KOPT-K1 (cell line): ENCODE measurements at regions not wholly inside any gene's neighbourhood (a gene's known extent, or its start where the extent isn't known, plus 50 kb on each side); places are given as distances from the start of the nearest gene placed in this dataset.
"Not testable (repeated sequence)": the region's sequence is repeated elsewhere in the genome, so short reads cannot be mapped to it uniquely, and the experiment has no call there.

Experiments used
- H3K27ac ChIP-seq: fragments of 200-600 bp; sonication (generic); 2 replicates; pipeline ENCODE4 v1.5.1; 2016; ENCODE audit warnings: antibody characterized with exemption, mild to moderate bottlenecking, low read depth, low read length; ENCODE audit not compliant: poor library complexity, severe bottlenecking
- H3K36me3 ChIP-seq: fragments of 200-600 bp; sonication (generic); 2 replicates; pipeline ENCODE4 v1.5.1; 2017; ENCODE audit warnings: antibody characterized with exemption, mild to moderate bottlenecking, low read length, moderate library complexity; ENCODE audit not compliant: insufficient read depth
- H3K9me3 ChIP-seq: fragments of 200-600 bp; sonication (generic); 2 replicates; pipeline ENCODE4 v1.5.1; 2017; ENCODE audit warnings: antibody characterized with exemption, low read length, mild to moderate bottlenecking; ENCODE audit not compliant: insufficient read depth, poor library complexity, severe bottlenecking

- not testable (repeated sequence) for H3K9me3 ChIP-seq, H3K36me3 ChIP-seq, H3K27ac ChIP-seq
Measured at GRCh38 chr9:101916948-101917347, 178.5 kb upstream of the GRIN3A start.

GRCh38 chr9:101915482-101915881, 177.0 kb upstream of the GRIN3A start:
- Histone ChIP-seq H3K27ac (no peak overlapping the region), H3K9me3 (no peaks in the 10 kb centered on the region), H3K36me3 (no peaks in the 10 kb centered on the region)

- Histone ChIP-seq H3K9me3 (no peaks in the 10 kb centered on the region), H3K36me3 (no peaks in the 10 kb centered on the region), H3K27ac (no peak overlapping the region)
Measured at GRCh38 chr9:101912698-101913097, 174.3 kb upstream of the GRIN3A start.

GRCh38 chr9:101907466-101907865, 169.0 kb upstream of the GRIN3A start:
- no peaks in the 10 kb centered on the region for H3K36me3 ChIP-seq
- H3K9me3 ChIP-seq, result no peaks in the 10 kb centered on the region
- H3K27ac ChIP-seq, result no peak overlapping the region

- no peaks in the 10 kb centered on the region for H3K9me3 ChIP-seq
- no peak overlapping the region for H3K27ac ChIP-seq
- no peaks in the 10 kb centered on the region for H3K36me3 ChIP-seq
Measured at GRCh38 chr9:101904845-101905244, 166.4 kb upstream of the GRIN3A start.

GRCh38 chr9:101902051-101902450, 163.6 kb upstream of the GRIN3A start:
- Histone ChIP-seq H3K36me3 (no peaks in the 10 kb centered on the region), H3K27ac (no peak overlapping the region), H3K9me3 (no peaks in the 10 kb centered on the region)

- Histone ChIP-seq H3K9me3 (no peaks in the 10 kb centered on the region), H3K27ac (no peak overlapping the region), H3K36me3 (no peaks in the 10 kb centered on the region)
Measured at GRCh38 chr9:101897196-101897595, 158.7 kb upstream of the GRIN3A start.

- H3K9me3 ChIP-seq, result no peaks in the 10 kb centered on the region
- no peak overlapping the region for H3K27ac ChIP-seq
- H3K36me3 ChIP-seq, result no peaks in the 10 kb centered on the region
Measured at GRCh38 chr9:101893661-101894646, 155.5 kb upstream of the GRIN3A start.

- no peaks in the 10 kb centered on the region for H3K36me3 ChIP-seq
- no peaks in the 10 kb centered on the region for H3K9me3 ChIP-seq
- H3K27ac ChIP-seq, result no peak overlapping the region
Measured at GRCh38 chr9:101881508-101881907, 143.1 kb upstream of the GRIN3A start.

GRCh38 chr9:101880846-101881245, 142.4 kb upstream of the GRIN3A start:
- H3K27ac ChIP-seq, result no peak overlapping the region
- H3K36me3 ChIP-seq, result no peaks in the 10 kb centered on the region
- H3K9me3 ChIP-seq, result no peaks in the 10 kb centered on the region

GRCh38 chr9:101878734-101879133, 140.3 kb upstream of the GRIN3A start:
- H3K27ac ChIP-seq, result no peak overlapping the region

GRCh38 chr9:101877439-101877838, 139.0 kb upstream of the GRIN3A start:
- no peak overlapping the region for H3K27ac ChIP-seq
- H3K9me3 ChIP-seq, result no peaks in the 10 kb centered on the region
- no peaks in the 10 kb centered on the region for H3K36me3 ChIP-seq

More at GRCh38 chr9:101878734-101879133, 140.3 kb upstream of the GRIN3A start:
- Histone ChIP-seq H3K9me3 (no peaks in the 10 kb centered on the region), H3K36me3 (no peaks in the 10 kb centered on the region)

GRCh38 chr9:101861472-101861871, 123.0 kb upstream of the GRIN3A start:
- Histone ChIP-seq H3K9me3 (no peaks in the 10 kb centered on the region), H3K27ac (no peak overlapping the region), H3K36me3 (no peaks in the 10 kb centered on the region)

GRCh38 chr9:101860920-101861319, 122.5 kb upstream of the GRIN3A start:
- no peak overlapping the region for H3K27ac ChIP-seq
- no peaks in the 10 kb centered on the region for H3K9me3 ChIP-seq
- H3K36me3 ChIP-seq, result no peaks in the 10 kb centered on the region

- H3K36me3 ChIP-seq, result no peaks in the 10 kb centered on the region
- H3K27ac ChIP-seq, result no peak overlapping the region
- H3K9me3 ChIP-seq, result no peaks in the 10 kb centered on the region
Measured at GRCh38 chr9:101859620-101860019, 121.2 kb upstream of the GRIN3A start.

- Histone ChIP-seq H3K9me3 (no peaks in the 10 kb centered on the region), H3K36me3 (no peaks in the 10 kb centered on the region), H3K27ac (no peak overlapping the region)
Measured at GRCh38 chr9:101858026-101858425, 119.6 kb upstream of the GRIN3A start.
